Upper lobe of left lung (tissue), 4 donors: ENCODE measurements at regions not wholly inside any gene's neighbourhood (a gene's known extent, or its start where the extent isn't known, plus 50 kb on each side); places are given as distances from the start of the nearest gene placed in this dataset.

ENCODE experiments used
- EP300 ChIP-seq, 4 donors: sonication (generic); formaldehyde crosslinking; IDR thresholded peaks; one replicate each; pipeline ENCODE4 v1.5.1; 2017; ENCODE audit warnings: antibody characterized with exemption in 4 of 4, control low read depth in 2 of 4
- POLR2AphosphoS5 ChIP-seq, 2 donors: sonication (generic); formaldehyde crosslinking; IDR thresholded peaks; one replicate each; pipeline ENCODE4 v1.5.1; 2017; ENCODE audit warnings: antibody characterized with exemption in 2 of 2

DNA sequence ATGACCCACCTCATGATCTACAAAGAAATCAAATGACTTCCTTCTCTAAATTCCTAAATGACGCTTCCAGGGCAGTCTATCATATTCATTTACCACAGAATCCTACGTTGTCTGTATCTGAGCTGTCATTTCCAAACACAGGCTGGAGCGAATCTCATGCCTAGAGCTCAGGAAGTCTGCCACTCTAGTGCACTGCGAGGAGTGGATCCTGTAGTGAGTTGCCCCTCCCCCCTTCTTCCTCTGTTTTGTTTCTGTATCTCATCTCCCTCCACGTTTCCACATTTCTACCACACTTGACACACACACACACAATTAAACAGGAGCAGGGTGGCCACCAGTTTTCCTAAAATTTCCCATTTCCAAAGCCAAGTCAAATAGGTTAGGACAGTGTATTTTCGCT lies 415.4 kb upstream of the PRICKLE1 start:
- TF ChIP-seq POLR2AphosphoS5 (IDR thresholded peaks at IDR 0.05) (no peak), EP300 (IDR thresholded peaks at IDR 0.05) (no peak)
